Endodermal cell (in vitro differentiated cells): ENCODE measurements at regions not wholly inside any gene's neighbourhood (a gene's known extent, or its start where the extent isn't known, plus 50 kb on each side); places are given as distances from the start of the nearest gene placed in this dataset.
A peak's percentile ranks its signal among the peaks of the same experiment; 100 is the strongest.

Experiments
- DNase-seq: peaks from one replicate; pipeline ENCODE4 v3.0.0-alpha.2; 2017
- H3K27ac ChIP-seq: 2 replicates; pipeline ENCODE4 v1.5.1; 2013; ENCODE audit warnings: mild to moderate bottlenecking, low read depth, low read length, moderate library complexity
- H3K27me3 ChIP-seq: 2 replicates; pipeline ENCODE4 v1.6.1; 2013; ENCODE audit warnings: mild to moderate bottlenecking, low read length, moderate library complexity; ENCODE audit not compliant: insufficient read depth, control insufficient read depth, poor library complexity, severe bottlenecking
- H3K36me3 ChIP-seq: 2 replicates; pipeline ENCODE4 v1.7.0; 2013; ENCODE audit warnings: mild to moderate bottlenecking, low read length, moderate library complexity; ENCODE audit not compliant: control insufficient read depth, insufficient read depth
- H3K4me1 ChIP-seq: one replicate; pipeline ENCODE4 v1.7.0; 2013; ENCODE audit warnings: low read length; ENCODE audit not compliant: control insufficient read depth, insufficient read depth
- H3K4me3 ChIP-seq: 2 replicates; pipeline ENCODE4 v1.5.1; 2013; ENCODE audit warnings: mild to moderate bottlenecking, low read length, moderate library complexity
- H3K9ac ChIP-seq: 2 replicates; pipeline ENCODE4 v1.6.1; 2013; ENCODE audit warnings: mild to moderate bottlenecking, low read length, moderate library complexity; ENCODE audit not compliant: poor library complexity, severe bottlenecking; ENCODE audit errors: extremely low read depth
- H3K9me3 ChIP-seq: 2 replicates; pipeline ENCODE4 v1.6.1; 2013; ENCODE audit warnings: mild to moderate bottlenecking, low read length, moderate library complexity; ENCODE audit not compliant: control insufficient read depth
- H3K27ac Mint-ChIP-seq: 2 replicates; pipeline ENCODE4 v1.8.0; 2020; ENCODE audit warnings: mixed read lengths
- H3K27me3 Mint-ChIP-seq: 2 replicates; pipeline ENCODE4 v1.8.0; 2021; ENCODE audit warnings: mild to moderate bottlenecking, mixed read lengths; ENCODE audit not compliant: insufficient read depth
- H3K36me3 Mint-ChIP-seq: 2 replicates; pipeline ENCODE4 v1.8.0; 2020; ENCODE audit warnings: low read depth, mixed read lengths
- H3K4me1 Mint-ChIP-seq: 2 replicates; pipeline ENCODE4 v1.8.0; 2020; ENCODE audit warnings: mixed read lengths
- H3K4me3 Mint-ChIP-seq: 2 replicates; pipeline ENCODE4 v1.8.0; 2020; ENCODE audit warnings: mild to moderate bottlenecking, moderate library complexity, mixed read lengths
- H3K9me3 Mint-ChIP-seq: 2 replicates; pipeline ENCODE4 v1.8.0; 2020; ENCODE audit warnings: mild to moderate bottlenecking, mixed read lengths
- CTCF ChIP-seq: fragments of 200-600 bp; sonication (generic); conservative IDR thresholded peaks from 2 replicates; pipeline ENCODE4 v1.5.0; 2021; ENCODE audit warnings: antibody characterized with exemption, mild to moderate bottlenecking
- WGBS, 2 experiments: methylation state at CpG; one replicate each; pipeline versions ENCODE4 v1.1.5 to v1.1.7; 2013; ENCODE audit warnings: missing lambda C conversion rate in 2 of 2, mixed read lengths in 1 of 2; ENCODE audit not compliant: insufficient coverage in 1 of 2, insufficient read length in 1 of 2; 5-methylcytosine and 5-hydroxymethylcytosine counted together

- H3K4me1 ChIP-seq: no peaks in the 10 kb centered on the region
- TF ChIP-seq CTCF: no peak
- Mint-ChIP-seq H3K4me3 (no peak overlapping the region), H3K9me3 (no peaks in the 10 kb centered on the region), H3K27ac (no peak overlapping the region), H3K27me3 (peaks cover 15% of the 10 kb centered on the region), H3K36me3 (no peaks in the 10 kb centered on the region), H3K4me1 (peaks cover 16% of the 10 kb centered on the region)
- 94% methylated on average over 2 of the region's 2 CpGs; no CpG with 5 or more reads in 1 of the 2 experiments for whole genome bisulfite sequencing, 2 experiments
- no peak overlapping the region for H3K9ac ChIP-seq
- no peaks in the 10 kb centered on the region for H3K9me3 ChIP-seq
- H3K4me3 ChIP-seq: no peak overlapping the region
- H3K27ac ChIP-seq: no peak overlapping the region
- H3K36me3 ChIP-seq: no peaks in the 10 kb centered on the region
- DNase-seq: no peak
- H3K27me3 ChIP-seq: no peaks in the 10 kb centered on the region
Observed at GRCh38 chr5:92887254-92887653, 693.8 kb downstream of the NR2F1-AS1 start.

- Mint-ChIP-seq H3K4me3 (no peak overlapping the region), H3K9me3 (no peaks in the 10 kb centered on the region), H3K27me3 (peaks cover 15% of the 10 kb centered on the region), H3K36me3 (no peaks in the 10 kb centered on the region), H3K27ac (no peak overlapping the region), H3K4me1 (peaks cover 16% of the 10 kb centered on the region)
- no peaks in the 10 kb centered on the region for H3K27me3 ChIP-seq
- no peaks in the 10 kb centered on the region for H3K9me3 ChIP-seq
- H3K4me3 ChIP-seq: no peak overlapping the region
- no peak for DNase-seq
- 93 to 98% methylated on average over 3 of the region's 3 CpGs for WGBS, 2 experiments
- TF ChIP-seq CTCF: no peak
- H3K36me3 ChIP-seq: no peaks in the 10 kb centered on the region
- no peak overlapping the region for H3K9ac ChIP-seq
- H3K4me1 ChIP-seq: no peaks in the 10 kb centered on the region
- H3K27ac ChIP-seq: no peak overlapping the region
Observed at GRCh38 chr5:92886751-92887150, 694.3 kb downstream of the NR2F1-AS1 start.

- DNase-seq: peak; percentile 82
- Histone ChIP-seq H3K9ac (no peak overlapping the region), H3K27me3 (no peaks in the 10 kb centered on the region), H3K4me1 (no peaks in the 10 kb centered on the region), H3K9me3 (no peaks in the 10 kb centered on the region), H3K36me3 (no peaks in the 10 kb centered on the region), H3K27ac (no peak overlapping the region), H3K4me3 (no peak overlapping the region)
- WGBS, 2 experiments: 31 to 40% methylated on average over 3 to 4 of the region's 4 CpGs
- Mint-ChIP-seq H3K27me3 (peaks cover 15% of the 10 kb centered on the region), H3K36me3 (no peaks in the 10 kb centered on the region), H3K27ac (no peak overlapping the region), H3K4me3 (no peak overlapping the region), H3K4me1 (peaks cover 16% of the 10 kb centered on the region), H3K9me3 (no peaks in the 10 kb centered on the region)
- TF ChIP-seq CTCF: peak; percentile 81
Observed at GRCh38 chr5:92885950-92886349, 695.1 kb downstream of the NR2F1-AS1 start.
